ENCODE measurements at regions not wholly inside any gene's neighbourhood (a gene's known extent, or its start where the extent isn't known, plus 50 kb on each side); places are given as distances from the start of the nearest gene placed in this dataset.

DNA sequence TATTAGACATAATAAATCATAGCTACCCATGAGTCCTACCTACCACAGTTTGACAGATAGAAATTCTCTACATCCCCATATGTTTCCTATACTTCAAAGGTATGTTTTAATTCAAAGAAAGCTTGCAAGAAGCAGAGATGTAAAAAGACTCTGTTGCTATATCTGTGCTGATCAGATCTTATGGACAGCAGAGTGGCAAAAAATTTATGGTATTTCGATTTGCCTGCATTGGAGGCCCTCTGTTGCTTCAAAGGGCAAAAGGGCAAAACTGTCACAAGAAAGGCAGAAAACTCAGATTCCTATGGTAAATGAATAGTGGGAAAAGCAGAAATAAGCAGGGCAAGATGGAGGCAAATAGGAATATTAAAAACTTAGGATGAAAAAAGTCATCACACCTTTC, 447.8 kb upstream of the SPHKAP start:
- TF ChIP-seq, protein P1, sequence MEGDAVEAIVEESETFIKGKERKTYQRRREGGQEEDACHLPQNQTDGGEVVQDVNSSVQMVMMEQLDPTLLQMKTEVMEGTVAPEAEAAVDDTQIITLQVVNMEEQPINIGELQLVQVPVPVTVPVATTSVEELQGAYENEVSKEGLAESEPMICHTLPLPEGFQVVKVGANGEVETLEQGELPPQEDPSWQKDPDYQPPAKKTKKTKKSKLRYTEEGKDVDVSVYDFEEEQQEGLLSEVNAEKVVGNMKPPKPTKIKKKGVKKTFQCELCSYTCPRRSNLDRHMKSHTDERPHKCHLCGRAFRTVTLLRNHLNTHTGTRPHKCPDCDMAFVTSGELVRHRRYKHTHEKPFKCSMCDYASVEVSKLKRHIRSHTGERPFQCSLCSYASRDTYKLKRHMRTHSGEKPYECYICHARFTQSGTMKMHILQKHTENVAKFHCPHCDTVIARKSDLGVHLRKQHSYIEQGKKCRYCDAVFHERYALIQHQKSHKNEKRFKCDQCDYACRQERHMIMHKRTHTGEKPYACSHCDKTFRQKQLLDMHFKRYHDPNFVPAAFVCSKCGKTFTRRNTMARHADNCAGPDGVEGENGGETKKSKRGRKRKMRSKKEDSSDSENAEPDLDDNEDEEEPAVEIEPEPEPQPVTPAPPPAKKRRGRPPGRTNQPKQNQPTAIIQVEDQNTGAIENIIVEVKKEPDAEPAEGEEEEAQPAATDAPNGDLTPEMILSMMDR (conservative IDR thresholded peaks at IDR 0.05; ENCODE audit: control insufficient read depth, insufficient read depth, low read depth, low read length), result no peak
- no peak overlapping the region for H3K4me3 ChIP-seq (ENCODE audit: control insufficient read depth, low read depth, low read length)
- no peak for DNase-seq (ENCODE audit: low read depth)

DNA sequence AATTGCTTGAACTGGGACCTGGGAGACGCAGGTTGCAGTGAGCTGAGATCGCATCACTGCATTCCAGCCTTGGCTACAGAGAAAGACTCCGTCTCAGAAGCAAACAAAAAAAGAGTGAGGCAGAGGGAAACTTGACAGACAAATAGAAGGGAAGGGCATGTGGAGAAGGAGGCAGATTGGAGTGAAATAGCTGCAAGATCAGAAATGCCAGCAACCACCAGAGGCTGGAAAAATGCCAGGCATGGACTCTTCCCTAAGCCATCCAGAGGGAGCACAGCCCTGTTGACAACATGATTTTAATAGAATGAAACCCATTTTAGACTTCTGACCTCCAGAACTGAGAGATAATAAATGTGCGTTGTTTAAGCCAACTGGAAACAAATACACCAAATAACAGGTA, 447.2 kb upstream of the SPHKAP start:
- DNase-seq (ENCODE audit: low read depth), result no peak
- no peak overlapping the region for H3K4me3 ChIP-seq (ENCODE audit: control insufficient read depth, low read depth, low read length)
- TF ChIP-seq, protein P1 (conservative IDR thresholded peaks at IDR 0.05; ENCODE audit: control insufficient read depth, insufficient read depth, low read depth, low read length), result no peak

DNA sequence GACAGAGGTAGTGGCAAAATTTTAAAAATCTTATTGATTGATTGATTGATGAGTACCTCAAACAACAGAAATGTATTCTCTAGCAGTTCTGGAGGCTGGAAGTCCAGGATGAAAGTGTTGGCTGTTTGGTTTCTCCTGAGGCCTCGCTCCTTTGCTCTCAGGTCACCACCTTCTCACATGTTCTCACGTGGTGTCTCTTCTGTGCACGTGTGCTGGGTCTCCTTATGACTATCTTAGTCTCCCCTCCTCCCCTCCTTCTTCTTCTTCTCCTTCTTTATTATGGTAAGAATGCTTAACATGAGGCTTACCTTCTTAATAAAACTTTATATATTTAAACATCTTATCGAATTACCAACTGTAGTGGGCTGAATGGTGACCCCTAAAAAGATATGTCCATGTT, 446.0 kb upstream of the SPHKAP start:
- TF ChIP-seq, protein P1 (conservative IDR thresholded peaks at IDR 0.05; ENCODE audit: control insufficient read depth, insufficient read depth, low read depth, low read length), result no peak
- DNase-seq (ENCODE audit: low read depth), result no peak

DNA sequence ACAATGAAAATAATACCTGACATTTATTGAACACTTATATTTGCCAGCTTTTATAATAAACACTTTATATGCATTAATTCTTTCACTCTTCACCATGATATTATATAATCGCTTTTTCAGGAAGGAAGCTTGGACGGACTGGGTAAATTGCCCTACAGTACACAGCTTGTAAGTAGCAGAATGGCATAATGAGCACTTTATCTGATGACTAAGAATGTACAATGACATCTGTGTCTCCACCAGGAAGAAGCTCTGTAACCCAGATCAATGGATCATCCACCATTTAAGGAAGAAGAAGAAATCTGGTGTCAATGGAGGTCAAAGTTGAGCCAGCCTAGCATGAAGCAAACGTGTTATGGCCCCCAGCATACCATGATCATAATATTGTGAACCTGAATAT, 444.0 kb upstream of the SPHKAP start:
- DNase-seq (ENCODE audit: low read depth), result no peak
- TF ChIP-seq, protein P1 (conservative IDR thresholded peaks at IDR 0.05; ENCODE audit: control insufficient read depth, insufficient read depth, low read depth, low read length), result no peak
- H3K4me3 ChIP-seq (ENCODE audit: control insufficient read depth, low read depth, low read length), result no peak overlapping the region

More for the DNA sequence above, 446.0 kb upstream of the SPHKAP start:
- no peak overlapping the region for H3K4me3 ChIP-seq (ENCODE audit: control insufficient read depth, low read depth, low read length)

DNA sequence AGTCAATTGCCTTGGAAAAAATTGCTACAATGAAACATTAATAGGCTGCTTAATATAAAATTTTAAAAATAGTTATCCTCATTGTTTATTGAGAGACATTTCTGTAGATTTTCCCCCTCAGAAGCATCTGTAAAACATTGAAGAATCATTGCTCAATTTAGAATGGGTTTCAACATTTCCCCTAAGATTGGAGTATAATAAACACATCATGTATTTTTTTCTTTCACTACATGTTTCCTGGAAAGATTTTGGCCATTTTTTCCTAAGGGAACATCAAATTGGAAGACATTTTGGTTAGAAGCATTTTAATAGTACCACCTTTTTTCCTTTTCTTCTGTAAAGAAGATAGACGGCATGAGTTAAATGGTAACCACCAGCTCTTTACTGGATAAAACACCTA, 443.2 kb upstream of the SPHKAP start:
- TF ChIP-seq, protein P1 (conservative IDR thresholded peaks at IDR 0.05; ENCODE audit: control insufficient read depth, insufficient read depth, low read depth, low read length), result no peak
- H3K4me3 ChIP-seq (ENCODE audit: control insufficient read depth, low read depth, low read length), result no peak overlapping the region
- DNase-seq (ENCODE audit: low read depth), result no peak

DNA sequence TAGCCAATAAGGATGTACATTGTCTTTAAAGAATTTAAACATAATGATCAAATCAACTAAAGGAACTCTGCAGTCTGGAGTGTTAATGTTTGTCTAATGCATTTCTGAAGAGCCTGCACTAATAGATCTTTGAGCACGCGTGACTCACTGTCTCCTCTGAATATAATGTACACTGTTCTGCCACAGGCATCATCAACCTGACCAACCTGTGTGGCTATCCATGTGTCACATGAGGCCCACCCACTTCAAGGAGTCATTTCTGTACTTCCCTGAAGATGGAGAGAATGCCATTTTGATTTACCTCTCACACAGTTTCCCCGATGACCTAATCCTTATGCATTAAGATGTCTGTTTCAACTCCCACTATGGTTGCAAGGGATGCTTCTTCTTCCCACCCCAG, 434.0 kb upstream of the SPHKAP start:
- TF ChIP-seq, protein P1 (conservative IDR thresholded peaks at IDR 0.05; ENCODE audit: control insufficient read depth, insufficient read depth, low read depth, low read length), result no peak
- H3K4me3 ChIP-seq (ENCODE audit: control insufficient read depth, low read depth, low read length), result no peak overlapping the region
- peak; percentile 56 for DNase-seq (ENCODE audit: low read depth)

DNA sequence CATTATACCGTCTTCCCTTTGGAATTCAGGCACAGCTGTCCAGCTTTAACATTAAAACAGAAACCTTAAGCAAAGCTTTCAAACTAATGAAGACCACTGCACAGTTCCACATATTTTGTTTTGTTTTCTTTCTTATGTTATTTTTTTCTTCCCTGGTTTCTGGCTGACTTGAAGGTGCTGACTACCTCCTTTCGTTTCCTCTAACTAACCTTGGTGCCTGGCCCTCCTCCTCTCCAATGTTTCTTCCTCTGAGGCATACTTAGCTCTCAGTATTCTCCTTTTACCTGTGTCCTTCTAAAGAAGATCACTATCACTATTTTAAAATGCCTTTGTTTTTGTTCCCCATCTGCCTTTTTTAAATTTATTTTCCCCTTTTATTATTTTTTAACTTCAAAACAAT, 433.3 kb upstream of the SPHKAP start:
- DNase-seq (ENCODE audit: low read depth), result no peak
- H3K4me3 ChIP-seq (ENCODE audit: control insufficient read depth, low read depth, low read length), result no peak overlapping the region
- TF ChIP-seq, protein P1 (conservative IDR thresholded peaks at IDR 0.05; ENCODE audit: control insufficient read depth, insufficient read depth, low read depth, low read length), result no peak
